ENCODE measurements at regions not wholly inside any gene's neighbourhood (a gene's known extent, or its start where the extent isn't known, plus 50 kb on each side); places are given as distances from the start of the nearest gene placed in this dataset.

DNA sequence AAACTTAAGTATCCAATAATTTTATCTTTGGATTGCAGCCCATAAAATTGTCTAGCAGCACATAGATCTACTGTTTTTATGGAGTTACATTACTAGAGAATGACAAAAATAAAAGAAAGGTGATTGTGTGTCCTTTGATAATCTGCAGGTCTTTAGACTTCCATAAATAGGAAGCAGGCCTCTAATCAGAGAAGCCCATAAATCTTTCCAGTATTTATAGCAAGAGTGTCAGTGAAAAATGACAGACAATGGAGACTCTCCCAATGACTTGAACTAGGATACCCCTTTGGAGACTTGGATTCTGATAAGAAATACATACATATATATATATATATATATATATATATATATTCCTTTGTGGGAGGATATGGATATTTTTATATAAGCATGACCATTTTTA is 351.2 kb downstream of the PCDH17 start:
- TF ChIP-seq POLR2A (IDR thresholded peaks at IDR 0.05; ENCODE audit: low read depth, low read length) (no peak), TAF1 (IDR thresholded peaks at IDR 0.05; ENCODE audit: borderline replicate concordance, low read depth, low read length) (no peak), POLR2AphosphoS5 (IDR thresholded peaks at IDR 0.05; ENCODE audit: low read depth, low read length) (no peak)

Data from GM12892 (cell line).